ENCODE measurements at regions not wholly inside any gene's neighbourhood (a gene's known extent, or its start where the extent isn't known, plus 50 kb on each side); places are given as distances from the start of the nearest gene placed in this dataset.
"Not testable (repeated sequence)": the region's sequence is repeated elsewhere in the genome, so short reads cannot be mapped to it uniquely, and the experiment has no call there.

- intact Hi-C loops (cut with DNase I), result no loop called here
- no peak for DNase-seq (ENCODE audit: low spot score)
These were observed 50.6 kb upstream of the EHBP1 start for GRCh38 chr2:62654876-62655359.

GRCh38 chr2:62654423-62654791, 51.1 kb upstream of the EHBP1 start:
- intact Hi-C loops (cut with DNase I), result no loop called here
- DNase-seq (ENCODE audit: low spot score), result no peak

GRCh38 chr2:62653582-62654422, 51.7 kb upstream of the EHBP1 start:
- no peak for DNase-seq (ENCODE audit: low spot score)
- intact Hi-C loops (cut with DNase I), result no loop called here

- intact Hi-C loops (cut with DNase I); DNase-seq (ENCODE audit: low spot score): not testable (repeated sequence)
These were observed 56.4 kb upstream of the EHBP1 start for GRCh38 chr2:62649087-62649486.

GRCh38 chr2:62643100-62643471, 62.4 kb upstream of the EHBP1 start:
- no peak for DNase-seq (ENCODE audit: low spot score)
- intact Hi-C loops (cut with DNase I), result no loop called here

DNA sequence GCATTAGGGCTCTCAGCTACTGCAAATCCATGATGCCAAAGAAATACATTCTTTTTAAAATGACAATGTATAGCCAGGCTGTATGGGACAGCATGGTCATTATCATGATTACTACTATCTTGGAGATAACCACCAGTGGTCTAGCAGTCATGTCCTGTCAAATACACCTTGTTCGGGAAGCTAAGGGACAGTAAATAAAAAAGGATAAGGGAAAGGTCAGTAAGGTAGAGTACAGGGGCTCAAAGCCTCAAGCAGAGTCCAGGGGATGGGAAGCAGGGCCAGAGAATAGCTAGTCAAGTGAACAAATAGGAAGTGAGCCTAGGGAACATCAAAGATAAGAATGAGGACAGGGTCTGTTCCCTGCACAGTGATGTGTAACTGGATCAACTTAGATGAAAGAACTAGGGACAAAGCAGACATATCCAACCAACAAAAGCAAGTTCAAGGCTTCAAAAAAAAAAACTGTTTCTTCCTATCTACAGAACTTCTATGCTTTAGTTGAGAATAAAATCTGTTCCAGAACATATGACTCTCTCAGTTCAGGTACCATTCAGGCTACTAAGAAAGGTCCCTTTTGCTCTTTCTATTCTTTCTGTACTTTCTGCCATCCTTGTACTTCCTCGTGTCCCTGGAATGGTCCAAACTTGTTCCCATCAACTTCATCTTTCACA, 62.9 kb upstream of the EHBP1 start:
- DNase-seq (ENCODE audit: low spot score), result no peak
- intact Hi-C loops (cut with DNase I), result no loop called here

- intact Hi-C loops (cut with DNase I), result no loop called here
- DNase-seq (ENCODE audit: low spot score), result no peak
These were observed 63.6 kb upstream of the EHBP1 start for GRCh38 chr2:62641936-62642335.

DNA sequence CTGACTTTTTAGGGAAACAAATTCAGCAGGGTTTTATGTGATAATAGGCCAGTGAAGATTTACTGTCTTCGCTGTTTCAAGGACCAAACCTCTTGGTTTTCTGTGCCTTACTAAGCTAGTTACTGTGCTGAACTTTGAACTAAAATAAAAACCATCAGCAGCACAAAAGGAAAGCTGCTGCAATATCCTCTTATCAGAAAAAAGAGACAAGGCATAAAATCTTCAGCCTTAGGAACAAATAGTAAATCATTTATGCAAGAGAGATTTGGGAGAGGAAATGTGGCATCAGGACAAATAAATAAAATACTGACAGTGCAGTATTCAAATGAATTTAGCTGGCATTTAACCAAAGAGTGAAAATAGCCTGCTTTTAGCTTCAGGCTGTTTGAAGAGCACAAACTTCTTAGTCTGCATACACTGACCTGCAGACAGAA, 64.1 kb upstream of the EHBP1 start:
- DNase-seq (ENCODE audit: low spot score), result no peak
- intact Hi-C loops (cut with DNase I), result no loop called here

DNA sequence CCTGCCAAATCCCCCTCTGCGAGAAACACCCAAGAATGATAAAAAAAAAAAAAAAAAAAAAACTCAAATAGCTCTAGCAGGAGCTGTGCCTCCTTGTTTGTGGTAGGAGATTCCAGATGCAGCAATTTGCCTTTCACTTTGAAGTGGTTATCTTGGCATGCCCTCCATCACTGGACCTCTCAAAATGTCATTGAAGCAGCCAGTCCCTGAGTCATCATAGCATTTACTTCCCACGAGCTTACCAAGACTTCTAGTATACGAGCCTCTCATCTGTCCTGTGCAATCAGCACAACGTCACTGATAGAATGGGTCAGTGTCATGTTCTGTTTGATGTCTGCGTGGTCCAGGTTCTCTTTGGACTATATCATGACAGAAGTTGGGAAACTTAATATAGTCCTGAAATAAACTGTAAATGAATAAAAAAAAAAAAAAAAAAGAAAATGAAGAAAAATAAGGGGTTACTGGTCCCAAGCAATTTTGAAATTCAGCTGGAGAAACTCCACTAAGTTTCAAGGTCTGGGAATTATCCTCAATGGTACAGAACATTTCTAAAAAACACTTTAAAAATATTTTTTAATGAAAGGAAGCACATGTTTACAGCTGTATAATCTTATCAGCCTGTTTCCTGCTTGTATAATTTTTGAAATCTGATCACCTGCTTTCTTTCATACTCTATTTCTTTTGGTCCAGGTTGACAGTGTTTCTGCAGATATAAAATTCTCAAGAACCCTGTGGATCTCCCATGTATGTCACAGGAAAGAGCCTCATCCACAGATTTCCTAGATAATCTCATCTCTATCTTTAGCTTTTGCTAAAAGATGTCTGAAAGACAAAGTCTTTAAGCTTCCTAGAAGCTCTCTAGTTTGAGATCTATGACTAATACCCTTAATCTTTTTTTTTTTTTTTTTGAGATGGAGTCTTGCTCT, 74.1 kb upstream of the EHBP1 start:
- intact Hi-C loops (cut with DNase I), result no loop called here
- DNase-seq (ENCODE audit: low spot score), result no peak

DNA sequence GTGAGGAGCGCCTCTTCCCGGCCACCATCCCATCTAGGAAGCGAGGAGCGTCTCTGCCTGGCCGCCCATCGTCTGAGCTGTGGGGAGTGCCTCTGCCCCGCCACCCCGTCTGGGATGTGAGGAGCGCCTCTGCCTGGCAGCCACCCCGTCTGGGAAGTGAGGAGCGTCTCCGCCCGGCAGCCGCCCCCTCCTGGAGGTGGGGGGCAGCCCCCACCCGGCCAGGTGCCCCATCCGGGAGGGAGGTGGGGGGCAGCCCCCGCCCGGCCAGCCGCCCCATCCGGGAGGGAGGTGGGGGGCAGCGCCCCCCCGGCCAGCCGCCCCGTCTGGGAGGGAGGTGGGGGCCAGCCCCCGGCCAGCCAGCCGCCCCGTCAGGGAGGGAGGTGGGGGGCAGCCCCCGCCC, 75.3 kb upstream of the EHBP1 start:
- not testable (repeated sequence) for DNase-seq (ENCODE audit: low spot score)

GRCh38 chr2:62629310-62629709, 76.2 kb upstream of the EHBP1 start:
- intact Hi-C loops (cut with DNase I); DNase-seq (ENCODE audit: low spot score): not testable (repeated sequence)

More for the DNA sequence above, 75.3 kb upstream of the EHBP1 start:
- intact Hi-C loops (cut with DNase I), result not testable (repeated sequence)

- intact Hi-C loops (cut with DNase I), result no loop called here
- DNase-seq (ENCODE audit: low spot score), result no peak
These were observed 77.8 kb upstream of the EHBP1 start for GRCh38 chr2:62627667-62628066.

DNA sequence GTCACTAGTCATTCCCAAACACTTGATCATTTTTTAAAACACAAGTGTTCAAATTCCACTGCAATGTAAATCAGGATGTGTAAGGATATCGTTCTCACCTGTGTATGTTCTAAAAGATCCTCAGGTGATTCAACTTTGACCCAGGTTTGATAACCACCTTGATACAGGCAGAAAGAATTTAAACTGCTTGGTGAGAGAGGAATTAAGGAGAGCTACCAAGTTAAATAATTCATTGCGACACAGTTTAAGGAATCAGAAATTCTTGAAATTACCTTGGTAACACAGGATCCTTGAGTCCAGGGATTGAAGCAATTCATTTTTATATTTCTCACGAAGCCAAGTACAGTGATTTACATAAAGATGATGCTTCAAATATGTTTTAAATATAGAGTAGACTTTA, 80.7 kb upstream of the EHBP1 start:
- intact Hi-C loops (cut with DNase I), result no loop called here
- no peak for DNase-seq (ENCODE audit: low spot score)

DNA sequence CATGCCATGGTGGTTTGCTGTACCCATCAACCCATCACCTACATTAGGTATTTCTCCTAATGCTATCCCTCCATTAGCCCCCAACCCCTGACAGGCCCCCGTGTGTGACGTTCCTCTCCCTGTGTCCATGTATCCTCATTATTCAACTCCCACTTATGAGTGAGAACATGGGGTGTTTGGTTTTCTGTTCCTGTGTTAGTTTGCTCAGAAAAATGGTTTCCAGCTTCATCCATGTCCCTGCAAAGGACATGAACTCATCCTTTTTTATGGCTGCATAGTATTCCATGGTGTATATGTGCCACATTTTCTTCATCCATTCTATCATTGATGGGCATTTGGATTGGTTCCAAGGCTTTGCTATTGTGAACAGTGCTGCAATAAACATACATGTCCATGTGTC, 89.0 kb upstream of the EHBP1 start:
- intact Hi-C loops (cut with DNase I); DNase-seq (ENCODE audit: low spot score): not testable (repeated sequence)

DNA sequence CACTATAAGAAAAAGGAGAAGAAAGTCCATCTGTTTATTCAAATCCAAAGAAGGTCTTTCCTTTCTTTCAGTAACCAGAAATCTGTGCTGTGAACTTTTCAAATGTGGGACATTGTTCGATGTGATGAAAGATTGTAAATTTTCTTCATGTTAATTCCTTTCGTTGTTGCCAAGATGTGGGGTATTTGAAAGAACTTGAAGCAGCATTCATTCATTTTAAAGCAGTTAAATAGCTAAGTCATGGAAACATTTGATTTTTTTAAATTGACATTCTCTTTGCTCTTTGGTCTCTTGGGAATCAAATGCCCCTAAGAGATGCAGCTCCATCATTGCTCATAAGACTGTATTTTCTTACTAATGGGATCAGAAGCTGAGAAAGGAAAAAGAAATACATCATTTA, 93.7 kb upstream of the EHBP1 start:
- intact Hi-C loops (cut with DNase I), result no loop called here
- no peak for DNase-seq (ENCODE audit: low spot score)

DNA sequence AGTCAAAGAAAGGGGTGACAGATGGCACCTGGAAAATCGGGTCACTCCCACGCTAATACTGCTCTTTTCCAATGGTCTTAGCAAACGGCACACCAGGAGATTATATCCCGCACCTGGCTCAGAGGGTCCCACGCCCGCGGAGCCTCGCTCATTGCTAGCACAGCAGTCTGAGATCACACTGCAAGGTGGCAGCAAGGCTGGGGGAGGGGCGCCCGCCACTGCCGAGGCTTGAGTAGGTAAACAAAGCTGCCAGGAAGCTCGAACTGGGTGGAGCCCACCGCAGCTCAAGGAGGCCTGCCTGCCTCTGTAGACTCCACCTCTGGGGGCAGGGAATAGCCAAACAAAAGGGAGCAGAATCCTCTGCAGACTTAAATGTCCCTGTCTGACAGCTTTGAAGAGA, 99.5 kb upstream of the TMEM17 start:
- DNase-seq (ENCODE audit: low spot score); intact Hi-C loops (cut with DNase I): not testable (repeated sequence)

DNA sequence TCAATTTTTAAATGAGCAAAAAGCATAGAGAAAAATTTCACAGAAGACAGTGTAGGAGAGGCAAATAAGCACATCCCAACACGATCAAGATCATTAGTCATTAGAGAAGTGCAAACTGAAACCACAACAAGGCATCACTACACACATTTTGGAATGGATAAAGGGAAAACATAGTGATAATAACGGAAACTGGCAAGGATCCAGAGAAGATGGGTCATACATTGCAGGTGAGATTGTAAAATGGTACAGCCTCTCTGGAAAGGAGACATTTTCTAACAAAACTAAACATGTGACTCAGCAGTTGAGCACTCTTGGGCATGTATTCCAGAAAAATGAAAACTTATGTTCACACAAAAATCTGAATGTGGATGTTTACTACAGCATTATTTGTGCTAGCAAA, 98.3 kb upstream of the TMEM17 start:
- DNase-seq (ENCODE audit: low spot score), result no peak
- intact Hi-C loops (cut with DNase I), result no loop called here

GRCh38 chr2:62603154-62603712, 97.2 kb upstream of the TMEM17 start:
- intact Hi-C loops (cut with DNase I), result no loop called here
- DNase-seq (ENCODE audit: low spot score), result no peak

- intact Hi-C loops (cut with DNase I), result loop anchor here (5.0 to 10.0 kb wide), 2 partner anchors 65 to 128 kb away; no protein-coding TSS in a partner anchor
- not testable (repeated sequence) for DNase-seq (ENCODE audit: low spot score)
These were observed 93.8 kb upstream of the TMEM17 start for GRCh38 chr2:62599674-62600410.
